ENCODE measurements at regions not wholly inside any gene's neighbourhood (a gene's known extent, or its start where the extent isn't known, plus 50 kb on each side); places are given as distances from the start of the nearest gene placed in this dataset.
A peak's percentile ranks its signal among the peaks of the same experiment; 100 is the strongest.

DNA sequence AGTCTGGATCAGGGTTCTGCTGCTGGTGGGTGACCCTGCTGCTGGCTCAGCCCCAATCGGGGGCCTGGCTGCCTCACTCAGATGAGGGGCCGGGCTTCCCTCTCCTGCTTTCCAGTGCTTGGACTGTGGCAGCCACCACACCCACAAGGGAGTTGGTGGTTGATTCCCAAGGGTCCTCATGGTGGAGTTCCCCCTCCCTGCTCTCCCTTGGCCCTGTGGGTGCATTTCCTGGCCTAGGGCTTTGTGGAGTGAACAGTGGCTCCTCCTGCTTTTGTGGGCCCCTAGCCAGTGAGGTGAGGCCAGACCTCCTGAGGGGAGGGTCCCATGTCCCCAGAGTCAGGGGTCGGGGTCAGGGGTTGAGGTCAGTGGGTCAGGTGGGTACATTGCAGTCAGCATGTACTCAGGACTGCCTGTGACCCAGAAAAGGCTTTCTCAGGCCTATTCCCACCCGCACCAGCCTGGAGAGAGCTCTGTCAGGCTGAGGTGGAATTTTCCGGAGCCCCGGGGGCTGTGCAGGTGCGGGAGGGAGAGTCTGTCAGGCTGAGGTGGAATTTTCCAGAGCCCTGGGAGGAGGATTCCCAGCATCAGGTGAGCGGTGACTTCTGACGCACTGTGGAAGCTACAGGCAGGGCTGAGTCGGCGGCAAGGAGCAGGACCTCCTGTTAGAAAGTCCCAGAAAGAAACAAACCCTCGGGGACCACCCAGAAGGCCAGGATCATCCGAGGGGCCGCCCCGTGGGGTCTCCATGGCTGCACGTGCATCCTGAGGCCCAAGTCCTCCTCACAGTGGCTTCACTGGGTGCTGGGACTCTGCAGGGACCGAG lies 94.4 kb upstream of the INSIG1 start:
- peak; percentile 47 for DNase-seq

DNA sequence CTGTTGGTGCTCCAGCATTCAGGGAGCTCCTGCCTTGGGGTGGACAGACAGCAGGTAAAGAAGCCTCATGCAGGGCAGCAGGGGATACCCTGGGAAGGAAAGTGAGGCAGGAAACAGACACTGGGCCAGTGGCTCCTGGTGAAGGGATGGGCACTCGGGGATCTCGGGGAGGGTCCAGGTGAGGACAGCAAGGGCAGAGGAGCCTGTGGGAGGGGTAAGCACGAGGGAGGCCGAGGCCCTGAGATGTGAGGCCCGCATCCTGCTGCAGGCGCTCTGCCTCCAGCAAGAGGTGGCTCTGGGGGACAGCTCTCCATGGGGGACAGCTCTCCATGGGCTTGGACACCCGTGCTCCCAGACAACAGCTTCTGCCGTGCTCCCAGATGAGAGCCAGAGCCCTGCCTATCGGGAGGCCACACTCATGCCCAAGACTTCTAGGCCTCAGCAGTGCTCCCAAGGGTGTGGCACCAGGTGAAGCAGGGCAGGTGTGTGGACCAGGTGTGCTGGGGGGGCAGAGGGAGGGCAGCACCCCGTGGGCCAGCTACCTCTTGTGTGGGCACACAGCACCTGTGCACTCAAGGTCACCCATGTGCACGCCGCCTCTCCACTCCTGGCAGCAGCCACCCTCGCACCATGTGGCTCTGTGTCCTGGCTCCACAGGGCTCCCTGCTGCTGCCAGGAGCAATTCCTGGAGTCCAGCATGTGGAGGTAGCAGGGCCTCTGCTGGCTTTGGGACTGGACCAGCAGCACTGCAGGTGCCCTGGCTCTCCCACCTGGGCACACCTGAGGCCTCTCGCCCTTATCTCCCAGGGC lies 93.6 kb upstream of the INSIG1 start:
- DNase-seq: no peak

DNA sequence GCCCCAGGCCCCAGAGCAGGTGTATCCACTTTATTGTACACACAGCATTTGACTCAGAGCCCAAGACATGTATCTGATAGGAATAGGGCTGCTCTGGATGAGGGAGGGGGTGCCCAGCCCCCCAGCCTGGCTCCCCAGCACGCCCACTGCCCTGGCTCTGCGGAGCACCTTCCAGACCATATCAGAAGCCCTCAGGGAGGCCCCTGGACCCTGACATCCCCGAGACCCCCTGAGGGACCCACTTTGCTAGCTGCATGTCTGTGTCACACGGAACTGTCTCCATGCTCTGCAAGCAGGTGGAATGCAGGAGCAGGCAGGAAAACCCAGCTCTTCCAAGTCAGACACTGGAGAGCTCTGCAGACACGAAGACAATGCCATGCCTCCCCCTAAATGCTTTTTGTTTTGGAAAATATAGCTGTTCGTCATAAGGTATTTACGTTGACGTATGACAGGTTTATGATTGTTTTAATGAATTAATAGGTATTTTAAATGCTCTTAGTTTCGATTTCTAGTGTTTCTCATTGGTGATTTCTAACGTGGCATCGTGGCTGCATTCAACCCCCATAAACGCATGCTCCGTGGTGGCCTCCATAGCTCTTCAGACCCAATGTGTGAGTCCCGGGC lies 92.8 kb upstream of the INSIG1 start:
- no peak for DNase-seq

DNA sequence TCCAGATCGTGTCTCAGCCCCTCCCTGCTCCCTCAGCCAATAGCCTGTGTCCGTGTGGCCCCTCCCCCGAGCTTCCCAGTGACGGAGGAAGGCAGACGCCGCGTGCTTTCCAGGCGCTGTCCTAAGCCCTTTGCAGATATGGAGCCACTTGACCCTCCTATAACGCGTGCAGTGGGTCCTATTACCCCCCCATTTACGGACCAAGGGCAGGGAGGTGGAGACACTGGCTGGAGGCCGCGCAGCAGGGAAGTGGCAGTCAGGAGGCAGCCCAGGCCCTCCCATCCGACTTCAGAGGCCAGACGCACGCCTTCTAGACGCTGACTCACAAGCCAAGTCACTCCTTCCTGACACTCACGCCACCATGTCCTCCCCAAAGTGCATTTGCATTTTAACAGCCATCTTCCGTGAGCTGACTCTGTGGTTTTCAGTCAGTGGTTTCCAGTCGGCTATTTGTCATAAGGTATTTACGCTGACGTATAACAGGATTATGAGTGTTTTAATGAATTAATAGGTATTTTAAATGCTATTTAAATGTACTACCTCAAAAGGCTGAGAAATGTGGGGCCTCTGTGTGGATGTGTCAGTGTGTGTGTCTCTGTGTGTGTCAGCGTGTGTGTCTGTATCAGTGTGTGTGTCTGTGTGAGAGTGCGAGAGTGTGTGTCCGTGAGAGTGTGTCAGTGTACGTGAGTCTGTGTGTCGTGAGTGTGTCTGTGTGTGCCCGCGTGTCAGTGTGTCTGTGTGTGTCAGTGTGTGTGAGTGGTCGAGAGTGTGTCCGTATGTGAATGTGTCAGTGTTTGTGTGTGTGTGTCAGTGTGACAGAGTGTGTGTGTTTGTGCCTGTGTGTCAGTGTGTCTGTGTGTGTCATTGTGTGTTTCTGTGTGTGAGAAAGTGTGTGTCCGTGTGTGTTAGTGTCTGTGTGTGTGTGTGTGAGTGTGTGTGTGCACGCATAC lies 92.0 kb upstream of the INSIG1 start:
- peak; percentile 99 for DNase-seq

DNA sequence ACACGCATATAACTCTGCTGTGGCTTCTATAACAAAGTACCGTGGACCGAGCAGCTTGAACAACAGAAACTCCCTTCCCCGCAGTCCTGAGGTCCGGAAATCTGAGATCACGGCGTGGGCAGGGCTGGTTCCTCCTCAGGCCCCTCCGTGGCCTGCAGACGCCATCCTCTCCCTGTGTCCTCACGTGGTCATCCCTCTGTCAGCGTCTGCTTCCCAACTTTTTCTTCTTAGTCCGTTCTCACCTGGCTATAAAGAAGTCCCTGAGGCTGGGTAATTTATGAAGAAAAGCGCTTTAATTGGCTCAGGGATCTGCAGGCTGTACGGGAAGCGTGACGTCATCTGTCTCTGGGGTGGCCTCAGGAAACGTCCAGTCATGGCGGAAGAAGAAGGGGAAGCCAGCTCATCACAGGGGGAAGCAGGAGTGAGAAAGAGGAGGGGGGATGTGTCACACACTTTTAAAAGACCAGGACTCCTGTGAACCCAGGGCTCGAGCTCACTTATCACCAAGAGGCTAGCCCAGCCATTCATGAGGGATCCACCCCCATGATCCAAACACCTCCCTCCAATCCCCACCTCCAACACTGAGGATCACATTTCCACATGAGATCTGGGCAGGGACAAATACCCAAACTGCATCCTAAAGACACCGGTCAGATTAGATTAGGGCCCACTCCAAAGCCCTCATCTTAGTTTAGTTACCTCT lies 91.2 kb upstream of the INSIG1 start:
- peak; percentile 92 for DNase-seq

DNA sequence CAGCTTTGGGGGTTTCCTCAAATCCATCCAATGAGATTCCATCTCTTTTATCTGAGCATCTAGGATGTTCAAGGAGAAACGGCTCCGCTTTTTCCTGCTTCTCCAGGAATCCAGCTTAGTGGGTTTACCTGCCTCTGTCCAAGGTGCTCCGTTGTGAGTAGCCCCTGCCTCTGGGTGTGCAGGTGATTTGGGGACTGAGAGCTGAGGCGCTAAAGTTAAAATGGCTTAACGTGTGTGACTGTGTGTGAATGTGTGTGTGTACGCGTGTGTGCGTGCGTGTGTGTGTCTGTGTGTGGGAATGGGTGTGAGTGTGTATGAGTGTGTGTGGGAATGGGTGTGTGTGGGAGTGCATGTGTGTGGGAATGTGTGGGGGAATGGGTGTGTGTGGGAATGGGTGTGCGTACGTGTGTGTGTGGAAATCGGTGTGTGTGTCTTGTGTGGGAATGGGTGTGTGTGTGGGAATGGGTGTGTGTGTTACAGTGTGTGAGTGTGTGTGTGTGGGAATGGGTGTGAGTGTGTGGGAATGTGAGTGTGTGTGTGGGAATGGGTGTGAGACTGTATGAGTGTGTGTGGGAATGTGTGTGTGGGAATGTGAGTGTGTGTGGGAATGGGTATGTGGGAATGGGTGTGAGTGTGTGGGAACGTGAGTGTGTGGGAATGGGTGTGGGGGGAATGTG lies 90.2 kb upstream of the INSIG1 start:
- no peak for DNase-seq

DNA sequence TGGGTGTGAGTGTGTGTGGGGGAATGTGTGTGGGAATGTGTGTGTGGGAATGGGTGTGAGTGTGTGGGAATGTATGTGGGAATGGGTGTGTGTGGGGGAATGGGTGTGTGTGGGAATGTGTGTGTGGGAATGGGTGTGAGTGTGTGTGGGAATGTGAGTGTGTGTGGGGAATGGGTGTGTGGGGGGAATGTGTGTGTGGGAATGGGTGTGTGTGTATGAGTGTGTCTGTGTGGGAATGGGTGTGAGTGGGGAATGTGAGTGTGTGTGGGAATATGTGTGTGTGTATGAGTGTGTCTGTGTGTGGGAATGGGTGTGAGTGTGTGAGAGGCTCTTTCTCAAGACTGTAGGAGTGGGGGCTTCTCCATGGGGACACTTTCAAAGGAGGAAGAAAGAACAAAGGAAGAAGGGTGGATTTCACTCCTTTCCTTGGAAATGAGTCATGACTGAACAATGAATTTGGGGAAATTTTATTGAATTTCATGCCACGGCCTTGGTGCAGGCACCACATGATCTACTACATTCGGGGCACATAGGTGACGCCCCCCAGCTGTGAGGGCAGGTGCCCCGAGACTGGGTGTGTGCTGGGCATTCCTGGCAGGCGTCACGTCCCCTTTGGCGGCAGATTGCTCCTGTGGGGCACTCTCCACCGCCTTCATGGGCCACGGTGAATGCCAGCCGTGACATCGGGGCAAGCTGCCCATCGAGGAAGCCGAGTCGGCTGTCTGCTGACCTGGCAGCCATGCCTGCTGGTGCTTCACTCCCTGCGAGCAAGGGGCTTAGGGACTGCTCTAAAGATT lies 88.8 kb upstream of the INSIG1 start:
- no peak for DNase-seq

DNA sequence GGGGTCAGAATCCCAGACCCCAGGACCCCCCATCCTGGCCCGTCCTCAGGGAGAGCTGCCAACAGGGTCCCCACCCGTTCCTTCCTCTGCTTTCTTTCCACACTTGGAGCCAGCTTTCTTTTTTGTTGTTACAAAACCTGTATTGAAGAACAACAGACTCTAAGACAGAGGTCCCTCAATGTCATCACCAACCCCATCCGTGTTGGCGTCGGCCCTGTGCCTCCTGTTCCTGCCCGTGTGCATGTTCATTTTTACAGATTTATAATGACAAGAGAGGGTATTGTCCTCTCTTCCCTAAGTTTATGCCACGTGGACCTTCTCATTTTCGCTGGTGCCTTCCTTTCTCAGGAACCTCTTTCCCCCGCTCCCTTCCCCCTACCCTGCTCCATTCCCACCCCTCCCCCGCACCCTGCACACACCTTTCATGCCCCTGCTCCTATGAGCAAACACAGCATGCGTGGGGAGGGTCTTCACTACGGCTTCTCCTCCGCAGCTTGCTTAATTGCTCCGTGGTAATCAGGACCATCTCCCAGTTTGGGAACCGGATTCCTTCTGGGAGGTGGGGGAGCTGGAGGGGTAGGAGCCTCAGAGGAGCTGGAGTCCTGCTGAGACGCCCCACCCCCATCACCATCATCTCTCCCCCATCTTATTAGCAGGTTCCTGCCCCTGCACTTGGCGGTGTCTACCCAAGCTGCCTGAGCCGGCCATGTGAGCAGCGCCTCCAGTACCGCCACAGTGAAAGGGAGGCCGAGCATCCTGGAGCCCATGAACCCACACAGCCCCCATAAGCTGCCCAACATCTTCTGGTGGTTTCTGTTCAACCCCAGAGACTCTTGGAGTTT lies 88.0 kb upstream of the INSIG1 start:
- DNase-seq: no peak

DNA sequence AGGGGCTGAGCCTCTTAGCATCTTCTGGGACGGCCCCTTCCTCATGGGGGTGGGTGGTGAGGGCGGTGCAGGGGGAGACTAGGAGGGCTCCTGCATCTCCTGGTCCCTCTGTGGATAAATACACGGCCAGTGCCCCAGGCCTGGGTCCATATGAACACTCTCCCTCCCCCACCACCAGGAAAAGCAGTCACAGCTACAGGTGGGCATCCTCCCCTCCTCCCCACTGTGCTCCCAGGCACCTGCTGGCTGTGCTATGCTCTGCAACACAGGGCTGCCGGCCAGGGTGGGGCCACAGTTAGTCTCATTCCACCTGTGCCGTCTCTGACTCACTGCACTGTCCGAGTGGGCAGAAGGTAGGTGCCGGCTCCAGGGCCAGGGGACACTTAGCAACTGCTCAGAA lies 87.3 kb upstream of the INSIG1 start:
- DNase-seq: no peak

DNA sequence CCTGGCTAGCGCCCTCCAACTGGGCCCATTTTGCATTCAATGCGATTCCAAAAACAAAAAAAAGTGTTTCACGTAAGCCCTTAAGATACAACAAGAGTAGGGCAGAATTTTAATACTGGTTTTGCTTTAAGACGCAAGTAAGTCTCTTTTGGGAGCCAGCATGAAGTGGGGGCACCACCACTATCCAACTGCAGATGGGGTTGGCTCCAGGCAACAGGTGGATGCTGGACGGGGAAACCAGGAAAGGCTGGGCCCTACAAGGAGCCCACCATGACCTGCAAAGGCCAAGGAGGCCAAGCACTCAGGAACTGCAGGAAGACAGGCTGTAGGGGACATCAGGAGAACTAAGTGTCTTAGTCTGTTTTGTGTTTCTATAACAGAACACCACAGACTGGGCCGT lies 86.5 kb upstream of the INSIG1 start:
- no peak for DNase-seq

DNA sequence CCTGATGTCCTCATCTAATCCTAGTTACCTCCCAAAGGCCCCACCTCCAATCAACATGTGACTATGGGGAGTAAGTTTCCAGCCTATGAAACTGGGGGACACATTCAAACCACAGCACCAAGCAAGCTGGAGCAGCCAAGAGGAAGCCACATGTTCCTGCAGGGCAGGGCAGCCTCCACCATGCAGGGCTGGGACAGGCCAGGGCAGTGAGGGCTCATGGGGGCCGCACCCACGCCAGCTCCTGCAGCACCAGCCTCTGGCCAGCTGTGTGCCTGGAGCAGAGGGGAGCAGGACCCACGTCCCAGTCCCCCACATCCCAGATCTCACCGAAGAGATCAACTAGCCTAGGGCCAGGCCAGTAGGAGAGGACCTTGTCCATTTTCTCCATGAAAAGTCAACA lies 85.9 kb upstream of the INSIG1 start:
- DNase-seq: no peak

DNA sequence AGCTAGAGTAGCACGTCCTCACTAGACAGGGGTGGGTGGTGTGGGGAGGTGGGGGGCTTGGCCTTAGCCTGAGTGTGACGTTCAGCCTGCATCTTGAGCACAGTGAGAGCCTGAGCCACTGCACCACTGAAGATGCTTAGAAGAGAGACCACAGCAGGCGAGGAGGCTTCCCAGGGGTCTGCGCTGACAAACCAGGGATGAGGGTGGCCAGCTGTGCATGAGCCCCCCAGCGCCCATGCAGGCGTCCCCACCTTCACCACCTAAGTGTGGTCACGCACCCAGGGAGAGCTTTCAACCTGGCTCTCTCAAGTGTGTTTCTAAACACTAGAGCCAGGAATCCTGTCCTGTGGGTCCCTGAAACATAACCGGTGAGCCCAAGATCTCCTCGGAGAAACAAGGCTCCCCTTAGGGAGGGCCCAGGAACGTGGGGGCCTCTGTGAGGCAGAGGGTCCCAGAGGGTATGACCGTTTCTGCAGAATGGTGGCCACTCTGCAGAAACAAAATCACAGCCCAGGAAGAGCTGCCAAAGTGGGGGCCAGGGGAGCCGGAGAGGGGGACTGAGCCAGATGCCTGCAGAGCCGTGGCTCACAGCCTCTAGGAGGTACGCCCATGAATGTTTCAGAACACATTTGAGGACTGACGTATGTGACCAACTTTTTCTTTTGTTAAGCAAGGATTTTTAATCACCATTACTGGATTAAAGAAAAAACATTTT lies 85.2 kb upstream of the INSIG1 start:
- DNase-seq: no peak

DNA sequence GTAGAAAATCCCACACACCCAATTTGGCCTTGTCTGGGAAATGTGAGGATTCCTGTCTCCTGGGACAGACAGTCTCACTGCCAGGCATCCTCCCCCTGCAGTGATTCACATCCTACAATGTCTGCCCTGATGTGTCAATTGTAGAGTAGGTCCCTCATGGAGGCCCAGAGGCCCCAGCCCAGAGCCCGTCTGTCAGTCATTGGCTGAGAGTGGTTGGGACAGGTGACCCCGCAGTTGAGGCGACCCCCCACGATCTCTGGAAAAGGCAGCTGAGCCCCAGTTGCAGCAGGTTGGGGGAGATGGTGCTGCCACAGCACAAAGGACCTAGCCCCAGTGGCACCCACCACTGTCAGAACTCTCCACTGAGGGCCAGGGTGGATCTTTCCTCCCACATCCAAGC lies 84.3 kb upstream of the INSIG1 start:
- DNase-seq: no peak

DNA sequence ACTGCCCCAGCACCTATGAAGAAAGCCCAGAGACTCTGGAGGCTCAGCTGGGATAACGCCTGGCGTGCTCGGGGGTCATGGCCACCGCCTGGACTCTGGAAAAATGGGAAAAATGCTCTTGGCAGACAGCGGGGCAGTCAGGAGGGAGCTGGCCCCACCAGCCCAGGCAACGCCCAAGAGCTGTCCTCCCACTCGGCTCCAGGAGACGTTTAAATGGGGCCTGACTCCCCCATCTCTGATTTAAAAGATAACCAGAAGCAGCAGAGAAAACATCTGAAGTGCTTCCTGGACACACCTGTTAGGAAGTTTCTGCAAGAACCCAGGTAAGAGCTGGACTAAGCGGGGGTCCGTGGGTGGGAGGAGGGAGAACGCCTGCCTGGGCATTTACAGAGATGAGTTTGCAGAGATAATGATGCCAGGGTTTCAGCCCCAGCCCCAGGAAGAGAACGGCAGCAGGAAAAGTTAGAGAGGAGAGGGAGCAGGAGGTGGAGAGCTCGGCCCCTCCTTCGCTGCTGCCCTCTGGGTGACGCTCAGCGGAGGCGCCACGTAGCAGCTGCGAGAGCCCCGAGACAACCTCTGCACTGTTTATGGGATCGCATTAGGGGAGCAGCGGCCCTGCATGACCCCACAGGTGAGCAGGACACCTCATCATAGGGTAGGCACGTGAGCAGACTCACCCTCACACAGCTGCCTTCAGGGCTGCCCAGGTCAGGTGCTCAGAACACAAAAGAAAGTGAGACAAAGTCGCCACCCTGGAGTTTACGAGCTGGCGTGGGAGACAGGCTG lies 83.5 kb upstream of the INSIG1 start:
- no peak for DNase-seq

DNA sequence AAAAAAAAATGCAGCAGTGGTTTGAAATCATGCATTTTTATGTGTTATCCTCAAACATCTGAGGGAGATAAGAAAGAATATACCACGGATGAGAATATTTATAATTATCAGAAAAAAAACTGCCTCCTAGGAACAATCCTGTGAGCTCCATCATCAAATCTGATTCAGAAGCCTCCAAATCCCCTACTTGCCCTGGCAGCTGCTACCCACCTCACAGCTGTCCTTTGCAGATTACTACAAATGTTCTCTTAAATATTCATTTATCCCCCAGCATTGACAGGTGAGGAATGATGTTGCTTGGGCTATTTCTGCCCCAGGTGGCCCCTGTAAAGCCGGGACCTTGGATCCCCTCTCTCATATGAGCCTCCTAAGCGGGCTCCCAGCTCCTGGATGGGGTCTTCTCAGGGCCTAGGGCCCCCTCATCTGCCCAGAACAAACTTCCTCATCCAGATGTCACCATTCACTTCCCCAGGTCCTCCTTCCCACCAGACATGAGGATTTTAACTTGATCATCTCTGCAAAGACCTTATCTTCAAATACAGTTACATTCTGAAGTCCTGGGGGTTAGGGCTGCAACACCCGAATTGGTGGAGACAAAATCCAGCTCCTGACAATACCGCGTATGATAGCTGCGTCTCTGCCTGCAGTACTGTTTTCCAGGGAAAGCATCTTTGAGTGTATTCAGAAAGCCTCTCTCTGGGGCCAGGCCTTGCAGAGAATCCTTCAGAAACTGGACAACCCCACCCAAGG lies 81.9 kb upstream of the INSIG1 start:
- no peak for DNase-seq

DNA sequence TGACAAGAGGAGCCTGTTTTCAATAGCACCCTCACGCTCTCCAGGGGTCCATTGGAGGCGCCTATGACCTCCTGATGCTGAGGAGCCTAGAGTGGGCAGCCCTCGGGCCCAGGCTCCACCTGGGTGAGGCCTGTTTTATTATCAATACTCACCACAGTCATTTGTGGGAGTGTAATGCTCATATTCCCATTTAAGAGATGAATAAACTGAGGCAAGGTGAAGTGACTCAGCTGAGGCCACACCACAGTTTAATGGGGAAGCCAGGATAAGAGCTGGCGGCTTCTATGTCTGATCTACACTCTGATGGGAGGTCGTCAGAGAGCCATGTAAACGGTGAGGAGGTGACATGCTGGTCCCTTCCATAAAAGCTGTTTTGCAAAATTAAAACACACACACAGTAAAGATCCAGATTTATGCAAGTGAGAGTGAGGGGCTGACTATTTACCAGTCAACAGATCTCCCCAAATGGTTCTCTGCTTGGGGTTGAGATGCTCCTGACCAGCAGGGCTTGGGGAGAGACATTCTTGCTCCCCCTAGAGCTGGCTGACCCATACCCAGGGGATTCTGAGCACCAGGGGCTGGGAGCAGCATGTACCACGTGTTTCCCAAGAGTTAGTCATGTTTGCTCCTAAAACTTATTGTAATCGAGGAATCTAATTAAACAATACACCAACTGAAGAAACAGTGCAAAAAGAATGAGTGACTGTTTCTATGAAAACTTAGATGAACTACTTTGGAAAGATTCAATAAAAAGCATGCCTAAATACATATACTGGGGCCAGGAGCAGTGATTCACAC lies 81.0 kb upstream of the INSIG1 start:
- DNase-seq: no peak

All from GF-D8 (cell line).